Hepatocyte (in vitro differentiated cells): ENCODE measurements at regions not wholly inside any gene's neighbourhood (a gene's known extent, or its start where the extent isn't known, plus 50 kb on each side); places are given as distances from the start of the nearest gene placed in this dataset.

Experiments used
- CTCF ChIP-seq: fragments of 200-600 bp; sonication (generic); IDR thresholded peaks from 2 replicates; pipeline ENCODE4 v1.5.1; 2016; ENCODE audit warnings: antibody characterized with exemption, mild to moderate bottlenecking; ENCODE audit not compliant: poor library complexity
- EZH2 ChIP-seq: fragments of 200-600 bp; sonication (generic); IDR thresholded peaks from 2 replicates; pipeline ENCODE4 v1.6.1; 2016; ENCODE audit warnings: antibody characterized with exemption, mild to moderate bottlenecking, borderline replicate concordance
- EZH2phosphoT487 ChIP-seq: fragments of 200-600 bp; sonication (generic); IDR thresholded peaks from one replicate; pipeline ENCODE4 v1.6.1; 2018; ENCODE audit warnings: antibody characterized with exemption, mild to moderate bottlenecking, low read depth, moderate library complexity; ENCODE audit not compliant: unreplicated experiment, severe bottlenecking

- TF ChIP-seq CTCF: no peak
- no peak for TF ChIP-seq EZH2
- no peak for TF ChIP-seq EZH2phosphoT487
Measured at GRCh38 chr15:94770199-94770598, 538.8 kb downstream of the MCTP2 start.
